ENCODE measurements at regions not wholly inside any gene's neighbourhood (a gene's known extent, or its start where the extent isn't known, plus 50 kb on each side); places are given as distances from the start of the nearest gene placed in this dataset.

GRCh38 chr1:4482526-4482925, 171.9 kb upstream of the AJAP1 start:
- Histone ChIP-seq H3K4me2 (ENCODE audit: insufficient read depth, low read length) (no peak overlapping the region), H4K20me1 (replicated peaks; ENCODE audit: control insufficient read depth, extremely low read depth, insufficient read depth, low read length) (no peaks in the 10 kb centered on the region), H3K4me1 (ENCODE audit: control insufficient read depth, extremely low read depth, insufficient read depth, low read length) (no peaks in the 10 kb centered on the region), H3K9ac (replicated peaks; ENCODE audit: extremely low read depth, insufficient read depth, low read length) (no peak overlapping the region), H2AFZ (ENCODE audit: low read depth, low read length) (no peak overlapping the region), H3K4me3 (replicated peaks in 1 of 3; ENCODE audit: insufficient read depth in 1 of 3, low read depth in 1 of 3, low read length in 3 of 3) (no peak overlapping the region), H3K36me3 (ENCODE audit: control insufficient read depth in 2 of 2, extremely low read depth in 1 of 2, insufficient read depth in 2 of 2, low read length in 2 of 2) (no peaks in the 10 kb centered on the region), H3K27ac (ENCODE audit: insufficient read depth, low read depth, low read length) (no peak overlapping the region), H3K79me2 (ENCODE audit: control insufficient read depth, insufficient read depth, low read length) (no peaks in the 10 kb centered on the region), H3K27me3 (ENCODE audit: control insufficient read depth in 2 of 2, insufficient read depth in 2 of 2, low read length in 2 of 2) (no peaks in the 10 kb centered on the region), H3K9me3 (replicated peaks; ENCODE audit: control insufficient read depth, insufficient read depth, low read length) (peaks cover 13% of the 10 kb centered on the region), H3K9me1 (replicated peaks; ENCODE audit: control insufficient read depth, extremely low read depth, insufficient read depth, low read length) (no peaks in the 10 kb centered on the region)
- dilution Hi-C loops (cut with MboI; ENCODE audit: extremely low pct_ligation_motif_present, low sequenced_read_pairs) (no loop called here), intact Hi-C loops (cut with micrococcal nuclease) (no loop called here)
- TF ChIP-seq, protein P1, sequence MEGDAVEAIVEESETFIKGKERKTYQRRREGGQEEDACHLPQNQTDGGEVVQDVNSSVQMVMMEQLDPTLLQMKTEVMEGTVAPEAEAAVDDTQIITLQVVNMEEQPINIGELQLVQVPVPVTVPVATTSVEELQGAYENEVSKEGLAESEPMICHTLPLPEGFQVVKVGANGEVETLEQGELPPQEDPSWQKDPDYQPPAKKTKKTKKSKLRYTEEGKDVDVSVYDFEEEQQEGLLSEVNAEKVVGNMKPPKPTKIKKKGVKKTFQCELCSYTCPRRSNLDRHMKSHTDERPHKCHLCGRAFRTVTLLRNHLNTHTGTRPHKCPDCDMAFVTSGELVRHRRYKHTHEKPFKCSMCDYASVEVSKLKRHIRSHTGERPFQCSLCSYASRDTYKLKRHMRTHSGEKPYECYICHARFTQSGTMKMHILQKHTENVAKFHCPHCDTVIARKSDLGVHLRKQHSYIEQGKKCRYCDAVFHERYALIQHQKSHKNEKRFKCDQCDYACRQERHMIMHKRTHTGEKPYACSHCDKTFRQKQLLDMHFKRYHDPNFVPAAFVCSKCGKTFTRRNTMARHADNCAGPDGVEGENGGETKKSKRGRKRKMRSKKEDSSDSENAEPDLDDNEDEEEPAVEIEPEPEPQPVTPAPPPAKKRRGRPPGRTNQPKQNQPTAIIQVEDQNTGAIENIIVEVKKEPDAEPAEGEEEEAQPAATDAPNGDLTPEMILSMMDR (IDR thresholded peaks at IDR 0.05; ENCODE audit: extremely low read depth in 1 of 2, insufficient read depth in 1 of 2, low read depth in 1 of 2, low read length in 2 of 2), result no peak
- TF ChIP-seq FOS (IDR thresholded peaks at IDR 0.05; ENCODE audit: borderline replicate concordance, insufficient read depth, low read length) (no peak), GATA2 (IDR thresholded peaks at IDR 0.05; ENCODE audit: insufficient read depth, insufficient read length, low read depth, low read length) (no peak), JUN (IDR thresholded peaks at IDR 0.05; ENCODE audit: borderline replicate concordance, insufficient read depth, insufficient read length, low read depth) (no peak), POLR2A (IDR thresholded peaks at IDR 0.05; ENCODE audit: low read depth, low read length) (no peak), POLR2AphosphoS5 (IDR thresholded peaks at IDR 0.05; ENCODE audit: insufficient read depth, low read depth, low read length) (no peak), MYC (IDR thresholded peaks at IDR 0.05; ENCODE audit: low read depth, low read length) (no peak), EZH2 (IDR thresholded peaks at IDR 0.05; ENCODE audit: borderline replicate concordance, low read depth, low read length, severe bottlenecking) (no peak)
- TF ChIP-seq, protein P2, sequence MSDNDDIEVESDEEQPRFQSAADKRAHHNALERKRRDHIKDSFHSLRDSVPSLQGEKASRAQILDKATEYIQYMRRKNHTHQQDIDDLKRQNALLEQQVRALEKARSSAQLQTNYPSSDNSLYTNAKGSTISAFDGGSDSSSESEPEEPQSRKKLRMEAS (IDR thresholded peaks at IDR 0.05; ENCODE audit: insufficient read depth, insufficient read length), result no peak
- ChIA-PET POLR2A (no interaction called here), CTCF (no interaction called here)
- no peak for DNase-seq (ENCODE audit: low read depth, low spot score)
- FAIRE-seq, result no peak
- BruUV-seq (replicated peaks), result no TSS peak
